ENCODE measurements at regions not wholly inside any gene's neighbourhood (a gene's known extent, or its start where the extent isn't known, plus 50 kb on each side); places are given as distances from the start of the nearest gene placed in this dataset.

DNA sequence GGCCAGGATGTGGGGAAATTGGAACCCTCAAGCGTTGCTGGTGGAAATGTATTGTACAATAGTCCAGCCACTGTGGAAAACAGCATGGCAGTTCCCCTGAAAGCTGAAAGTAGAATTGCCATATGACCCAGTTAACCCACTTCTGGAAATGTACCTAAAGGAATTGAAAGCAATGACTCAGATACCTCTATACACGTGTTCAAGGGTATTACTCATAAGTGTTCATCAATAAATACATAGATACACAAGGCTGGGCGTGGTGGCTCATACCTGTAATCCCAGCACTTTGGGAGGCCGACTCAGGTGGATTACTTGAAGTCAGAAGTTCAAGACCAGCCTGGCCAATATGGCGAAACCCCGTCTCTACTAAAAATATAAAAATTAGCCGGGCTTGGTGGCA lies 71.9 kb upstream of the IRS2 start:
- WGBS, 3 donors = 78 to 83% (median 82%) methylated on average over 7 of the region's 7 CpGs
- H3K27ac ChIP-seq (ENCODE audit: low read depth, low read length) = no peak overlapping the region

- H3K27ac ChIP-seq (ENCODE audit: low read depth, low read length) = no peak overlapping the region
- 72 to 77% (median 75%) methylated on average over 7 of the region's 7 CpGs for WGBS, 3 donors
Observed at GRCh38 chr13:109857803-109858202, 71.4 kb upstream of the IRS2 start.

GRCh38 chr13:109857325-109857724 lies 70.9 kb upstream of the IRS2 start:
- 70 to 75% (median 71%) methylated on average over 5 of the region's 5 CpGs for WGBS, 3 donors
- no peak overlapping the region for H3K27ac ChIP-seq (ENCODE audit: low read depth, low read length)

DNA sequence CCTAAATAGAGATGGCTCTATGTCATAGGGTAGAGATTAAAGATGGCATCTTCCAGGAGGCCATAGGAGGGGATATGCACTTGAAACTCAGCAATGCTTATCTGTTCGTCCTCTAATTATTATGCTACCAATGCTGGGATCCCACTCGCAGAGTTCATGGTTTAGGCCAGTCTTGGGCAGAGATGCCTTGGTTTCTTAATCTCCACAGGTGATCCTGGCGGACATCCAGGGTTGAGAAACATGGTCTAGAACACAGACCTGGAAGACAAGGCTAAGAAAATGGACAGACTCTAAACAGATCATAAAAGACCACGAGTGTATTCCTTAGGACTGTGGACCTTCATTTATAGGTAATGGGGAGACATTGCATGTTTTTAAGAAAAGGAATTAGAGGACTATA lies 70.0 kb upstream of the IRS2 start:
- WGBS, 3 donors = 74 to 84% (median 75%) methylated on average over 4 of the region's 4 CpGs
- H3K27ac ChIP-seq (ENCODE audit: low read depth, low read length) = no peak overlapping the region

GRCh38 chr13:109853153-109853552 lies 66.8 kb upstream of the IRS2 start:
- no peak overlapping the region for H3K27ac ChIP-seq (ENCODE audit: low read depth, low read length)
- WGBS, 3 donors = 77 to 84% (median 78%) methylated on average over 5 of the region's 5 CpGs

- WGBS, 3 donors = 67 to 83% (median 68%) methylated on average over 4 of the region's 4 CpGs
- no peak overlapping the region for H3K27ac ChIP-seq (ENCODE audit: low read depth, low read length)
Observed at GRCh38 chr13:109846185-109846584, 59.8 kb upstream of the IRS2 start.

DNA sequence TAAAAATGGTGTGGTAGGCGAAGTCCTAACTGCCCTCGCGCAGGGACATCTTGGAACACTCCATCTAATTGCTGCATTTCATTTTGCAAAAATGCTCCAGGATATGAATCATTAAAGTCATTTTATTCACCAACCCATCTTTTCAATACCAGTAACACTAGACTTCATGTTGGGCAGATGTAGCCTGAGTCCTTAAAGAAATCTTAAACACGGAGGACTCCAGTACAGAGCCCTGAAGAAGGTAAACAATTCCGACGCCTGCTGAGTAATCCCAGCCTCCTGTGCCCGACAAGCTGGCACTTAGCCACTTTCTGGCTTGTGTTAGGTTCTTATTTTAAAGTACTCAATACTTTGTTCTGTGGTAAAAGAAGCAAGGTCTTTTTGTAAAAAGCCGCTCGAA lies 58.0 kb upstream of the IRS2 start:
- 56 to 67% (median 62%) methylated on average over 9 of the region's 9 CpGs for WGBS, 3 donors
- H3K27ac ChIP-seq (ENCODE audit: low read depth, low read length) = no peak overlapping the region

DNA sequence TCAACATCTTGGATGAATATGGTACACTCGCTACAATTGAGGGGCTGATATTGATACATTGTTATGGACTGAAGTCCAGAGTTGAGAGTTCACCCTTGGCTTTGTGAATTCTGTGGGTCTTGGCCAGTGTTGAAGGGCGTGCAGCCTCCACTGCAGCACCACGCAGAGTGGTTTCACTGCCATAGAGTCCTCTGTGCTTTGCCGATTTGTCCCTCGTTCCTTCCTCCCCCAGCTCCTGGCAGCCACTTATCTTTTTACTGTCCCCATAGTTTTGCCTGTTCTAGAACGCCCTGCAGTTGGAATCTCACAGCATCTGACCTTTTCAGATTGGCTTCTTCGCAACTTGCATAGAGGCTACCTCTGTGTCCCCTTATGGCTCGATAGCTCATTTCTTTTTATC lies 57.3 kb upstream of the IRS2 start:
- WGBS, 3 donors = 86 to 90% (median 87%) methylated on average over 8 of the region's 8 CpGs
- no peak overlapping the region for H3K27ac ChIP-seq (ENCODE audit: low read depth, low read length)

DNA sequence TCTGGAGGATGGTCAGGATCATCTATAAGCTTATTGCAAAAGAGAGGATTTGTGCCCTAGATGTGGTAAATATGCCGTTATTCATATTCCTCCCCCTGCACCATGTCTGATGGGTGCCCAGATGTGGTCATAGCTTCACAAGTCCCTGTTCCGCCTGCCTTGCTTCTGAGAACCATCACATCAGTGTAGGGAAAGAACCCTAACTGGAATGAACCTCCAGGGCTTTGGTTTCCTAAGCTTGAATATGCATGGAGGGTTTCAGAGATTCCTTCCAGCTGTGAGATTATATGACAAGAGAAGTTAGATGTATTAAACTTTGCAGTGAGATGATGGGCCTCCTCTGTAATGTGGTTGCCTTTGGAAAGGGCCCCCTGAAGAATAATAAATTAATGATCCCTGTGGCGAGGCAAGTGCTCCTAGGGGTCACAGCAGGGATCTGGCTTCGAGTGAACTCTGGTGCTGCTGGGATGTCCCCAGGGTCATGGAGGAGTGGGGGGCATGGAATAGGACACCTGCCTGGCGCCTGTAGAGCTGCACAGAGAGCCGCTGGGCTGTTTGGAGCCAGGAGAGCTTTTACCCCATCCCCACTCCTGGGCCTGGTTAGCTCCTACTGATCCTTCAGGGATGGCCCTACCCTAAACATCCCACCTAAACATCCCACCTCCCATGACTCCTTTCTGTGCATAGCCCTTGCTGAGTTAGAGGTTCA lies 56.0 kb upstream of the IRS2 start:
- H3K27ac ChIP-seq (ENCODE audit: low read depth, low read length) = no peak overlapping the region
- WGBS, 3 donors = 78 to 87% (median 82%) methylated on average over 6 of the region's 6 CpGs

DNA sequence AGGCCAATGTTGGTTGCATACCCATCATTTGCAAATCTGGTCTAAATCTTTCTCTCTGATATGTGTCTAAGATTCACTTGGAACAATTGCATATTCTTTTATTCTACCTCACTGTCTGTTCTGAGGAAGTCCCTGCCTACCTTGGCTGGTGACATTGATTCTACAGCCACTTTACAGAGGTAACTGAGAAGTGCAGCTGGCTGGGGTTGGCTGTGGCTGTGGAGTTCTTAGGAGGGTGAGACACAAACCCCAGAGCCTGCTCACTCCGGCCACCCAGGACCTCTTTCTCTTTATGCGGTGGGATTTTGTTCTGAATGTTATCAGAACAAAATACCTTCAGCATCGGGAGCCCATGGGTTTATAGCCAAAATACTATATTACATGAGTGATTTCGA lies 54.5 kb upstream of the IRS2 start:
- WGBS, 3 donors = 87 to 91% (median 88%) methylated on average over 4 of the region's 4 CpGs
- no peak overlapping the region for H3K27ac ChIP-seq (ENCODE audit: low read depth, low read length)

- WGBS, 3 donors = 19 to 60% (median 41%) methylated on average over 9 of the region's 9 CpGs
- H3K27ac ChIP-seq (ENCODE audit: low read depth, low read length) = no peak overlapping the region
Observed at GRCh38 chr13:109840201-109840892, 54.0 kb upstream of the IRS2 start.

DNA sequence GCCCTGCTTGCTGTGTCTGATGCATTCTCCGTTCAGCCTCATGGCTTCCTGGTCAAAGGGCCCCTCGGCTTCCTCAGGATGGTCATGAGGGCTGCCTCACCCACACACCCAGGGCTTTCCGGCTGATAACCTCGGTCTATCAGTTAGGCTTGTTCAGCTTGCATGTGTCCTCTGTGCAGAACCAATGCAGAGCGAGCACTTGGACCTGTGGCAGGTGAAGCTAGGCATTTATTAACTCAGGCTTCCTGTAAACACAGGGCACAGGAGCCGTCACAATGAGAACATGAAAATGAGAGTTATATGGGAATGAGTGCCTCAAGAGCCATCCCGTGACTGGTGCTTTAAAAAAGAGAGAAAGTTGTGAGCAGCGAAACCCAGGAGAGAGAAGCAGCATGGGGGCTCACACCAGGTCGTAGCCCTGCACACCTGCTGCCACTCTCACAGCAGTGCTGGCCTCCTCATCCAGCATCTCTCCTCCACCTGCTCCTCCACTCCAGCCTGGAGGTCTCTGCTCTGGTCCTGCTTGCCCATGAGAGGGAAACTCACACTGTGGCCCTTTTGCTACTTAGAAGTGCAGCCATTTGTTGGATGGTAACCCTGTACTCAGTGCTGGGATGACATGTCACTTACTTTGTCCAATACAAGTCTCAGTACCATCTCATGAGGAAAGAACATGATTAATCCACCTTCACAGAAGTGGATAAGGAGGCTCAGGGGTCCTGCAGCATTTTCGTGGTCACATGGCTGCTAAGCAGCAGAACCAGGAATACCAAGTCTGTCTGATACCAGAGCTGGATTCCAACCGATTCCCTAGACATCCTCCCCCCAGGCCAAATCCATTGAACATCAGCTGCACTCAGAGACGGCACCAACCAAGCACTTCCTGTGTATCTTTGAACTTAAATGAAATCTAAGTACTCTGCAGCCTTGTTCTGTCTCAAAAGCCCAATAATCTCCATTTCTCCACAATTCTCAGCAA lies 50.5 kb upstream of the IRS2 start:
- H3K27ac ChIP-seq (ENCODE audit: low read depth, low read length) = no peak overlapping the region
- 44 to 77% (median 74%) methylated on average over 12 of the region's 12 CpGs for WGBS, 3 donors

Data from adipose tissue (tissue), 3 donors.